GM12873 (cell line): ENCODE measurements at regions not wholly inside any gene's neighbourhood (a gene's known extent, or its start where the extent isn't known, plus 50 kb on each side); places are given as distances from the start of the nearest gene placed in this dataset.

Experiments
- TF ChIP-seq, protein P1 (sequence below): IDR thresholded peaks from 2 replicates; pipeline ENCODE4 v1.5.1; 2012; ENCODE audit warnings: low read depth, mild to moderate bottlenecking, moderate library complexity, low read length, control low read depth; ENCODE audit not compliant: insufficient read depth; ENCODE audit errors: missing control alignments

GRCh38 chr6:115717472-115717871 lies 343.2 kb downstream of the FRK start:
- TF ChIP-seq, protein P1, sequence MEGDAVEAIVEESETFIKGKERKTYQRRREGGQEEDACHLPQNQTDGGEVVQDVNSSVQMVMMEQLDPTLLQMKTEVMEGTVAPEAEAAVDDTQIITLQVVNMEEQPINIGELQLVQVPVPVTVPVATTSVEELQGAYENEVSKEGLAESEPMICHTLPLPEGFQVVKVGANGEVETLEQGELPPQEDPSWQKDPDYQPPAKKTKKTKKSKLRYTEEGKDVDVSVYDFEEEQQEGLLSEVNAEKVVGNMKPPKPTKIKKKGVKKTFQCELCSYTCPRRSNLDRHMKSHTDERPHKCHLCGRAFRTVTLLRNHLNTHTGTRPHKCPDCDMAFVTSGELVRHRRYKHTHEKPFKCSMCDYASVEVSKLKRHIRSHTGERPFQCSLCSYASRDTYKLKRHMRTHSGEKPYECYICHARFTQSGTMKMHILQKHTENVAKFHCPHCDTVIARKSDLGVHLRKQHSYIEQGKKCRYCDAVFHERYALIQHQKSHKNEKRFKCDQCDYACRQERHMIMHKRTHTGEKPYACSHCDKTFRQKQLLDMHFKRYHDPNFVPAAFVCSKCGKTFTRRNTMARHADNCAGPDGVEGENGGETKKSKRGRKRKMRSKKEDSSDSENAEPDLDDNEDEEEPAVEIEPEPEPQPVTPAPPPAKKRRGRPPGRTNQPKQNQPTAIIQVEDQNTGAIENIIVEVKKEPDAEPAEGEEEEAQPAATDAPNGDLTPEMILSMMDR = no peak

DNA sequence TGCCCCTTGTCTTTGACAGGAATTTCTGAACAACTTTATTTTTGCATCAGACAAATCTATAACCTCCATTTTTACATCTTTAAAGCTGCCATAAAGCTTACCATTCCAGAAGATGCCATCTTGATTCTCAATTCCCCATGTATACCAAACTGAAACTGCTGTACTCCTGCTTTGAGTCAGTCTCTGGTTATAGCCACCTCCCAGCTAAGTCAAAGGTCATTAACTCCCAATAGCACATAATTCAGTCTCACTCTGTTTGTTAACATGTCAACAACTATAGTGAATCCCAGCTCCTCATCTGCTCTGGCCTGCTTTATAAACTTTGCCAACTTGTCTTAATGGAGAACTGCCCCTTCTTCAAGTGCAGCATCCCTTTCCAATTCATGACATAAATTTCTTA lies 343.6 kb downstream of the FRK start:
- TF ChIP-seq, protein P1 = no peak

DNA sequence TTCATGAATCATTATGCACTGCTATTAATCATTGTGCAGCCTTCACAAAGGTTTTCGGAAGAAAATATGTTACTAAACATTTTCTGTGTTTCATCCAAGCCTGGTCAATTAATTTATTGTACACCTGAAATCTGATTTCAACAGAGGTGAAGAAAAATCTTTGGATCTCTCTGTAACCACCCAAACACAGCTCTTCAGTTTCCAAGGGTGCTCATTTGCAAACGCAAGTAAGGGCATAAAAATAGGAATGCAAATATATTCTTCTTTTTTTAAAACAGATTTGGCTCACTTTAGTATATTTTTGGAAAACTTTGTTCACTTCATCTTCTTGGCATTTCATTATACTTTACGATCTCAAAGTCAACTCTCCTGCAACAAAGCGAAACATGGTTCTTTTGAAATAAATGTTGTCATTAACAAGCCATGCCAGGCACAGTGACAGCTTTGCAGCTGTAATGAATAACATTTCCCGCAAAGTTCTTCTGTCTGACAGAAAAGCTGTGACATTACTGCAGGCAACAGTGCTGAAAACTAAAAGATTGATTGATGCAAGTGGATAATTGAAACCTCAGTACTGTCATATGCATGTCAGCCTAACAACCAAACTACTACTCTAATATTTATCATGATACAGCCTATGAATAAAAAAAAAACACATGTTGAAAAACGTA lies 348.3 kb downstream of the FRK start:
- TF ChIP-seq, protein P1 = no peak

DNA sequence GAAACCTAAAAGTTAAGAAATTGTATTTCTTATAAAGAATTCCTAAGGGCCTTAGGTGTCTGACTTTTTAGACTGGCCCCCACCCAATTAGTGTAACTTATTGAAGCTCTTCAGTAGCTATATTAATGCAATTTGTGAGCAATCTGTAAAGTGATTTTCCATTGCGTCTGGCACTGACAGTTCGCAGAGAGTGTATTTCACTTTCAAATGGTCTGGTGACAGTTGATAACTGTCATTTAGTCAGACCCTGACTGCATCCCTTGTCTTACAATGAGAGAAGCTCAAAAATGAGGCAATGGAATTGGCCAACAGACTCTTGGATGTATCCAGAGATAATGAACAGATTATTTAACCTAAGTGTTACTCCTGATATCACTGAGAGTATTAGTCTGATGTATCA lies 351.8 kb downstream of the FRK start:
- TF ChIP-seq, protein P1 = no peak

- TF ChIP-seq, protein P1 = no peak
Measured at GRCh38 chr6:115706981-115707380, 353.7 kb downstream of the FRK start.

DNA sequence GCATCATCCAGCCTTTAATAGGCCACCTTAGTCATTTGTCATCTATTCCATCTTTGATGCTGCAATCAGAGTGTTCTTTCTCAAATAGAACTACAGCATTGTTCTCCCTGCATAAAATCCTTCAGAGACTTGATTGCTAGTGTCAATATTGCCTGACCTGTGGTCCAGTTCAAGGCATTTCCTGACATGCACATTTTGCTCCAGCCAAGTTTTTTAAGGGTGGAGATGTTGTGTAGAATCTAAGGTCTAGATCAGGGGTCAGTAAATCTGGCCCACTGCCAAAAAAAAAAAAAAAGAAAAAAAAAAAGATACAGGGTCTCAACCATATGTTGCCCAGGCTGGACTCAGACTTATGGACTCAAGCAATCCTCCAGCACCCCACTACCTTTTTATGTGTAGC lies 354.4 kb downstream of the FRK start:
- TF ChIP-seq, protein P1 = no peak

- TF ChIP-seq, protein P1 = no peak
Measured at GRCh38 chr6:115704028-115704427, 356.7 kb downstream of the FRK start.
